SK-N-SH (cell line): ENCODE measurements at regions not wholly inside any gene's neighbourhood (a gene's known extent, or its start where the extent isn't known, plus 50 kb on each side); places are given as distances from the start of the nearest gene placed in this dataset.

Experiments
- CHD2 ChIP-seq: fragments of 150-350 bp; IDR thresholded peaks from 2 replicates; pipeline ENCODE4 v1.6.1; 2018; ENCODE audit warnings: low read length; ENCODE audit not compliant: partially characterized antibody
- FOXJ3 ChIP-seq: sonication (generic); formaldehyde crosslinking; IDR thresholded peaks from 2 replicates; pipeline ENCODE4 v1.5.1; 2020; ENCODE audit warnings: mild to moderate bottlenecking, missing genetic modification reagents
- POLR2AphosphoS5 ChIP-seq: IDR thresholded peaks from 2 replicates; pipeline ENCODE4 v1.6.1; 2012; ENCODE audit warnings: low read depth, low read length
- RCOR1 ChIP-seq: fragments of 150-350 bp; IDR thresholded peaks from 2 replicates; pipeline ENCODE4 v1.6.1; 2017; ENCODE audit warnings: antibody characterized with exemption, low read length
- RXRA ChIP-seq: IDR thresholded peaks from 2 replicates; pipeline ENCODE4 v1.4.0; 2012; ENCODE audit warnings: low read depth, mild to moderate bottlenecking, borderline replicate concordance
- TAF1 ChIP-seq: IDR thresholded peaks from 2 replicates; pipeline ENCODE4 v1.6.1; 2012; ENCODE audit warnings: low read depth, mild to moderate bottlenecking, low read length, moderate library complexity, borderline replicate concordance
- TEAD4 ChIP-seq: IDR thresholded peaks from 2 replicates; pipeline ENCODE4 v1.4.0; 2012; ENCODE audit warnings: mild to moderate bottlenecking, borderline replicate concordance; ENCODE audit not compliant: insufficient read depth
- YY1 ChIP-seq: IDR thresholded peaks from 2 replicates; pipeline ENCODE4 v1.4.0; 2012; ENCODE audit warnings: low read depth, mild to moderate bottlenecking
- TF ChIP-seq, protein P1 (sequence below): fragments of 200-600 bp; sonication (generic); IDR thresholded peaks from 2 replicates; pipeline ENCODE4 v1.6.1; 2017; ENCODE audit warnings: antibody characterized with exemption, mild to moderate bottlenecking, moderate library complexity
- TF ChIP-seq, protein P2 (sequence below): IDR thresholded peaks from 2 replicates; pipeline ENCODE4 v1.4.0; 2012; ENCODE audit warnings: low read depth
- TF ChIP-seq, protein P3 (sequence below): IDR thresholded peaks from 2 replicates; pipeline ENCODE4 v1.4.0; 2012; ENCODE audit warnings: low read depth, borderline replicate concordance
- TF ChIP-seq, protein P4 (sequence below): IDR thresholded peaks from 2 replicates; pipeline ENCODE4 v1.4.0; 2012; ENCODE audit warnings: low read depth, borderline replicate concordance
- TF ChIP-seq, protein P5 (sequence below): IDR thresholded peaks from 2 replicates; pipeline ENCODE4; 2012
- TF ChIP-seq, protein P6 (sequence below): IDR thresholded peaks from 2 replicates; pipeline ENCODE4 v1.6.1; 2012; ENCODE audit warnings: mild to moderate bottlenecking, low read depth, low read length, moderate library complexity

DNA sequence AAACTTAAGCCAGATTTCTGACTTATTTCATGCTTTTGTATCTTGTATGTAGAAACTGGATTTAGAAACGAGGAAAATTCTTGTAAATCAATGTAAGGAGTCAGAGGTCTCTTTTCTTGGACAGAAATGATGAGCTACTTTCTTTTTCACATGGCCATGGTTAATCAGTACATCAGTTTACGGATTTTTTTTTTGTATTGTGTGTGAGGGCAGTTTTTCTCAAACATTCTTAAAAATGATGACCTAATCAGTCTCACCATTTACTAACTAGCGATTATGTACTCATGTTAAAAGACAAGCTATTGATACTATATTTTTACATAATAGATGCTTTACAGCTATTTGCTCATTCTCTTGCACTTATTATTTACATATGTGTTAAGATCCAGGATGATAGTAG lies 165.2 kb upstream of the DOCK10 start:
- TF ChIP-seq, protein P1, sequence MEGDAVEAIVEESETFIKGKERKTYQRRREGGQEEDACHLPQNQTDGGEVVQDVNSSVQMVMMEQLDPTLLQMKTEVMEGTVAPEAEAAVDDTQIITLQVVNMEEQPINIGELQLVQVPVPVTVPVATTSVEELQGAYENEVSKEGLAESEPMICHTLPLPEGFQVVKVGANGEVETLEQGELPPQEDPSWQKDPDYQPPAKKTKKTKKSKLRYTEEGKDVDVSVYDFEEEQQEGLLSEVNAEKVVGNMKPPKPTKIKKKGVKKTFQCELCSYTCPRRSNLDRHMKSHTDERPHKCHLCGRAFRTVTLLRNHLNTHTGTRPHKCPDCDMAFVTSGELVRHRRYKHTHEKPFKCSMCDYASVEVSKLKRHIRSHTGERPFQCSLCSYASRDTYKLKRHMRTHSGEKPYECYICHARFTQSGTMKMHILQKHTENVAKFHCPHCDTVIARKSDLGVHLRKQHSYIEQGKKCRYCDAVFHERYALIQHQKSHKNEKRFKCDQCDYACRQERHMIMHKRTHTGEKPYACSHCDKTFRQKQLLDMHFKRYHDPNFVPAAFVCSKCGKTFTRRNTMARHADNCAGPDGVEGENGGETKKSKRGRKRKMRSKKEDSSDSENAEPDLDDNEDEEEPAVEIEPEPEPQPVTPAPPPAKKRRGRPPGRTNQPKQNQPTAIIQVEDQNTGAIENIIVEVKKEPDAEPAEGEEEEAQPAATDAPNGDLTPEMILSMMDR: no peak
- TF ChIP-seq, protein P2, sequence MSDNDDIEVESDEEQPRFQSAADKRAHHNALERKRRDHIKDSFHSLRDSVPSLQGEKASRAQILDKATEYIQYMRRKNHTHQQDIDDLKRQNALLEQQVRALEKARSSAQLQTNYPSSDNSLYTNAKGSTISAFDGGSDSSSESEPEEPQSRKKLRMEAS: no peak
- TF ChIP-seq POLR2AphosphoS5: no peak
- TF ChIP-seq TAF1: no peak
- TF ChIP-seq, protein P3, sequence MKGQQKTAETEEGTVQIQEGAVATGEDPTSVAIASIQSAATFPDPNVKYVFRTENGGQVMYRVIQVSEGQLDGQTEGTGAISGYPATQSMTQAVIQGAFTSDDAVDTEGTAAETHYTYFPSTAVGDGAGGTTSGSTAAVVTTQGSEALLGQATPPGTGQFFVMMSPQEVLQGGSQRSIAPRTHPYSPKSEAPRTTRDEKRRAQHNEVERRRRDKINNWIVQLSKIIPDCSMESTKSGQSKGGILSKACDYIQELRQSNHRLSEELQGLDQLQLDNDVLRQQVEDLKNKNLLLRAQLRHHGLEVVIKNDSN: no peak
- TF ChIP-seq CHD2: no peak
- TF ChIP-seq, protein P4, sequence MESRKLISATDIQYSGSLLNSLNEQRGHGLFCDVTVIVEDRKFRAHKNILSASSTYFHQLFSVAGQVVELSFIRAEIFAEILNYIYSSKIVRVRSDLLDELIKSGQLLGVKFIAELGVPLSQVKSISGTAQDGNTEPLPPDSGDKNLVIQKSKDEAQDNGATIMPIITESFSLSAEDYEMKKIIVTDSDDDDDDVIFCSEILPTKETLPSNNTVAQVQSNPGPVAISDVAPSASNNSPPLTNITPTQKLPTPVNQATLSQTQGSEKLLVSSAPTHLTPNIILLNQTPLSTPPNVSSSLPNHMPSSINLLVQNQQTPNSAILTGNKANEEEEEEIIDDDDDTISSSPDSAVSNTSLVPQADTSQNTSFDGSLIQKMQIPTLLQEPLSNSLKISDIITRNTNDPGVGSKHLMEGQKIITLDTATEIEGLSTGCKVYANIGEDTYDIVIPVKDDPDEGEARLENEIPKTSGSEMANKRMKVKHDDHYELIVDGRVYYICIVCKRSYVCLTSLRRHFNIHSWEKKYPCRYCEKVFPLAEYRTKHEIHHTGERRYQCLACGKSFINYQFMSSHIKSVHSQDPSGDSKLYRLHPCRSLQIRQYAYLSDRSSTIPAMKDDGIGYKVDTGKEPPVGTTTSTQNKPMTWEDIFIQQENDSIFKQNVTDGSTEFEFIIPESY: no peak
- TF ChIP-seq, protein P5, sequence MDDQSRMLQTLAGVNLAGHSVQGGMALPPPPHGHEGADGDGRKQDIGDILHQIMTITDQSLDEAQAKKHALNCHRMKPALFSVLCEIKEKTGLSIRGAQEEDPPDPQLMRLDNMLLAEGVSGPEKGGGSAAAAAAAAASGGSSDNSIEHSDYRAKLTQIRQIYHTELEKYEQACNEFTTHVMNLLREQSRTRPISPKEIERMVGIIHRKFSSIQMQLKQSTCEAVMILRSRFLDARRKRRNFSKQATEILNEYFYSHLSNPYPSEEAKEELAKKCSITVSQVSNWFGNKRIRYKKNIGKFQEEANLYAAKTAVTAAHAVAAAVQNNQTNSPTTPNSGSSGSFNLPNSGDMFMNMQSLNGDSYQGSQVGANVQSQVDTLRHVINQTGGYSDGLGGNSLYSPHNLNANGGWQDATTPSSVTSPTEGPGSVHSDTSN: no peak
- no peak for TF ChIP-seq RCOR1
- TF ChIP-seq YY1: no peak
- TF ChIP-seq FOXJ3 (CRISPR knock-in tag): no peak
- TF ChIP-seq TEAD4: no peak
- no peak for TF ChIP-seq RXRA
- TF ChIP-seq, protein P6, sequence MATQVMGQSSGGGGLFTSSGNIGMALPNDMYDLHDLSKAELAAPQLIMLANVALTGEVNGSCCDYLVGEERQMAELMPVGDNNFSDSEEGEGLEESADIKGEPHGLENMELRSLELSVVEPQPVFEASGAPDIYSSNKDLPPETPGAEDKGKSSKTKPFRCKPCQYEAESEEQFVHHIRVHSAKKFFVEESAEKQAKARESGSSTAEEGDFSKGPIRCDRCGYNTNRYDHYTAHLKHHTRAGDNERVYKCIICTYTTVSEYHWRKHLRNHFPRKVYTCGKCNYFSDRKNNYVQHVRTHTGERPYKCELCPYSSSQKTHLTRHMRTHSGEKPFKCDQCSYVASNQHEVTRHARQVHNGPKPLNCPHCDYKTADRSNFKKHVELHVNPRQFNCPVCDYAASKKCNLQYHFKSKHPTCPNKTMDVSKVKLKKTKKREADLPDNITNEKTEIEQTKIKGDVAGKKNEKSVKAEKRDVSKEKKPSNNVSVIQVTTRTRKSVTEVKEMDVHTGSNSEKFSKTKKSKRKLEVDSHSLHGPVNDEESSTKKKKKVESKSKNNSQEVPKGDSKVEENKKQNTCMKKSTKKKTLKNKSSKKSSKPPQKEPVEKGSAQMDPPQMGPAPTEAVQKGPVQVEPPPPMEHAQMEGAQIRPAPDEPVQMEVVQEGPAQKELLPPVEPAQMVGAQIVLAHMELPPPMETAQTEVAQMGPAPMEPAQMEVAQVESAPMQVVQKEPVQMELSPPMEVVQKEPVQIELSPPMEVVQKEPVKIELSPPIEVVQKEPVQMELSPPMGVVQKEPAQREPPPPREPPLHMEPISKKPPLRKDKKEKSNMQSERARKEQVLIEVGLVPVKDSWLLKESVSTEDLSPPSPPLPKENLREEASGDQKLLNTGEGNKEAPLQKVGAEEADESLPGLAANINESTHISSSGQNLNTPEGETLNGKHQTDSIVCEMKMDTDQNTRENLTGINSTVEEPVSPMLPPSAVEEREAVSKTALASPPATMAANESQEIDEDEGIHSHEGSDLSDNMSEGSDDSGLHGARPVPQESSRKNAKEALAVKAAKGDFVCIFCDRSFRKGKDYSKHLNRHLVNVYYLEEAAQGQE: no peak
